ENCODE measurements at regions not wholly inside any gene's neighbourhood (a gene's known extent, or its start where the extent isn't known, plus 50 kb on each side); places are given as distances from the start of the nearest gene placed in this dataset.

GRCh38 chr17:77572065-77572601, 386.4 kb upstream of the TNRC6C start:
- no peak for TF ChIP-seq CTCF (IDR thresholded peaks at IDR 0.05; ENCODE audit: insufficient read depth, low read length, poor library complexity, severe bottlenecking)
- TF ChIP-seq EZH2phosphoT487 (conservative IDR thresholded peaks at IDR 0.05; ENCODE audit: low read length): no peak
